DMS 273 treated with DMSO at 0.1 percent for 48 hours (cell line): ENCODE measurements at regions not wholly inside any gene's neighbourhood (a gene's known extent, or its start where the extent isn't known, plus 50 kb on each side); places are given as distances from the start of the nearest gene placed in this dataset.
"Not testable (repeated sequence)": the region's sequence is repeated elsewhere in the genome, so short reads cannot be mapped to it uniquely, and the experiment has no call there.

Experiments
- DNase-seq: peaks from one replicate; lab custom pipeline; 2025; lab: John Stamatoyannopoulos, UW

GRCh38 chr1:214143006-214143992, 137.7 kb upstream of the SMYD2 start:
- peak; percentile 17 for DNase-seq

- DNase-seq = not testable (repeated sequence)
These were observed 136.4 kb upstream of the SMYD2 start for GRCh38 chr1:214144521-214144920.

GRCh38 chr1:214146523-214146922, 134.4 kb upstream of the SMYD2 start:
- peak; percentile 69 for DNase-seq

- no peak for DNase-seq
These were observed 126.2 kb upstream of the SMYD2 start for GRCh38 chr1:214154596-214155292.

GRCh38 chr1:214155987-214156625, 124.9 kb upstream of the SMYD2 start:
- DNase-seq = no peak

GRCh38 chr1:214164173-214164572, 116.8 kb upstream of the SMYD2 start:
- DNase-seq = no peak

- no peak for DNase-seq
These were observed 115.0 kb upstream of the SMYD2 start for GRCh38 chr1:214165850-214166374.

GRCh38 chr1:214174508-214175199, 106.3 kb upstream of the SMYD2 start:
- no peak for DNase-seq

- DNase-seq = no peak
These were observed 102.9 kb upstream of the SMYD2 start for GRCh38 chr1:214178102-214178501.

- no peak for DNase-seq
These were observed 96.0 kb upstream of the SMYD2 start for GRCh38 chr1:214184992-214185391.

GRCh38 chr1:214186103-214186824, 94.7 kb upstream of the SMYD2 start:
- no peak for DNase-seq

- no peak for DNase-seq
These were observed 93.6 kb upstream of the SMYD2 start for GRCh38 chr1:214187121-214187900.

- DNase-seq = no peak
These were observed 93.0 kb upstream of the SMYD2 start for GRCh38 chr1:214187933-214188332.

- DNase-seq = no peak
These were observed 92.1 kb upstream of the SMYD2 start for GRCh38 chr1:214188835-214189234.

GRCh38 chr1:214192825-214193643, 87.9 kb upstream of the SMYD2 start:
- no peak for DNase-seq

GRCh38 chr1:214193691-214194090, 87.3 kb upstream of the SMYD2 start:
- no peak for DNase-seq

- no peak for DNase-seq
These were observed 82.4 kb upstream of the SMYD2 start for GRCh38 chr1:214198571-214198970.

GRCh38 chr1:214199585-214199984, 81.4 kb upstream of the SMYD2 start:
- no peak for DNase-seq

- DNase-seq = no peak
These were observed 78.0 kb upstream of the SMYD2 start for GRCh38 chr1:214202992-214203391.
